ENCODE measurements at regions not wholly inside any gene's neighbourhood (a gene's known extent, or its start where the extent isn't known, plus 50 kb on each side); places are given as distances from the start of the nearest gene placed in this dataset.

DNA sequence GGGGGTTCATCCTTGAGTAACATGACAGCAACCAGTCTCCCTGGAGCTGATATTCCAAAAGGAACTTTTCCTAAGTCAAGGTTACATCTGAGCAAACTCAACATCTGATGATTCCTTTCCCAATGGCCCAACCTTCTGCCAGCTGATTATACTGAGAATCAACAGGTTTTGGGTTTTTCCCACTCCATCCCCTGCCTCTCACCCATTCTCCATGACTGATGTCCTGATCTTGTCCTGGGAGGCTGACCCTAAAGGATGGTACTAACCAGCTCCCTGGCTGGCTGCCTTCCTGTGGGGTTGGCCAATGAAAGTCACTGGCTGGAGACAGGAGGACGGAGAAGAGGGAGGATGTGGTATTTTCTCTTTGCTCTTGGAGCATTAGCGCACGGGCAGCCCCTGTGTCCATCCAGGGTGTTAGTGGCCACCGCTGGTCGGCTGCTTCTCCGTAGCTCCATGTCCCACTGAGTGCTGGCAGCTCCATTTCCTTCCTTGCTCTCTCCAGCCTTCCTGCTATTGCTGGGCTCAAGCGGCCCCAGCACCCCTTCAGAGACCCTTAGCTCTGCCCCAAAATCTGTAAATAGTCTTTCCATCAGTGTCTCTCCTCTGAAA, 306.2 kb upstream of the PITRM1 start:
- no peaks in the 10 kb centered on the region for H3K27me3 ChIP-seq (ENCODE audit: insufficient read depth, low read length)
- no peak overlapping the region for H3K4me3 ChIP-seq (ENCODE audit: low read length)
- H3K27ac ChIP-seq (ENCODE audit: low read depth, low read length): no peak overlapping the region
- H3K4me1 ChIP-seq (ENCODE audit: insufficient read depth, low read length): peaks cover 8% of the 10 kb centered on the region; the same call in 1 of the 2 replicates
- H3K36me3 ChIP-seq (ENCODE audit: insufficient read depth, low read length): no peaks in the 10 kb centered on the region
- 93% methylated on average over 7 of the region's 7 CpGs for WGBS
- no peaks in the 10 kb centered on the region for H3K9me3 ChIP-seq (ENCODE audit: insufficient read depth, low read depth, low read length)
- H3K9ac ChIP-seq (ENCODE audit: low read depth, low read length): no peak overlapping the region

DNA sequence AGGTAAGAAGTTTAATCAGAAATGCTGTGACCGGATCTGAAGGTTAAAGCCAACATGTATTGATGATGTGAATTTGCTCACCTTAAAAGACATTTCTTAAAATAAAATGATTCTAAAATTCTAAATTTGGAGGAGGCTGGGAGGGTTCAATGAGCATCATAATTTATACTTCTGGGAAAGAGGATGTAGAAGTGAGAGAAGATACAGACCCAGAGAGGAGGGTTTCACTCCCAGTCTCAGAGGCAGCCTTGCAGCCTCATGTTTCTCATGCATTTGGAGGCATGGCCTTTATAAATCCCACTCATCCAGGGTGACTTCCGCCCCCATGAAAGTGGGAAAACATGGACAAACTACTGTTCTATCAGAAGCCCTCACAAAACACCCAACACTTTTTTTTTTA, 305.6 kb upstream of the PITRM1 start:
- Histone ChIP-seq H3K4me3 (ENCODE audit: low read length) (no peak overlapping the region), H3K36me3 (ENCODE audit: insufficient read depth, low read length) (no peaks in the 10 kb centered on the region), H3K9me3 (ENCODE audit: insufficient read depth, low read depth, low read length) (no peaks in the 10 kb centered on the region), H3K27me3 (ENCODE audit: insufficient read depth, low read length) (no peaks in the 10 kb centered on the region), H3K27ac (ENCODE audit: low read depth, low read length) (no peak overlapping the region), H3K9ac (ENCODE audit: low read depth, low read length) (no peak overlapping the region), H3K4me1 (ENCODE audit: insufficient read depth, low read length) (peaks cover 8% of the 10 kb centered on the region; the same call in 1 of the 2 replicates)
- 92% methylated on average over 2 of the region's 2 CpGs for WGBS

DNA sequence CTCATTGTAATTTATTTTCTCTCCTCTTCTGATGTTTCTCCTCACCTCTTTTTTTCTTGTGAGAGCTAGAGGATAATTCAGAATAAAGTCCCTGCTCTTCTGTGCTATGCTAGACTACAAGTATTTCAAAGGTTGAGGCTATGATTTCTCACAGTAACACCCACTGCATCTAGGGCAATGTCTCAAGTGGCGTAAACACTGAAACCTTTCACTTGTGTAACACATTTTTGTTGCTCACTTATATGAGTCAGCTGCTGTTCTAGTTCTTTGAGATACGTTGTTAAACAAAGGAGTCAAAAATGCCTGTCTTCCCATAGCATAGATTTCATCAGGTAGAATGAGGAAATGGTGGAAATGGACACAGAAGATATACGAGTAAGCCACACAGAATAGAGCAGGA, 305.1 kb upstream of the PITRM1 start:
- 52% methylated on average over 2 of the region's 3 CpGs for WGBS
- Histone ChIP-seq H3K9me3 (ENCODE audit: insufficient read depth, low read depth, low read length) (no peaks in the 10 kb centered on the region), H3K27me3 (ENCODE audit: insufficient read depth, low read length) (no peaks in the 10 kb centered on the region), H3K27ac (ENCODE audit: low read depth, low read length) (no peak overlapping the region), H3K9ac (ENCODE audit: low read depth, low read length) (no peak overlapping the region), H3K36me3 (ENCODE audit: insufficient read depth, low read length) (no peaks in the 10 kb centered on the region), H3K4me3 (ENCODE audit: low read length) (no peak overlapping the region), H3K4me1 (ENCODE audit: insufficient read depth, low read length) (peaks cover 8% of the 10 kb centered on the region)

DNA sequence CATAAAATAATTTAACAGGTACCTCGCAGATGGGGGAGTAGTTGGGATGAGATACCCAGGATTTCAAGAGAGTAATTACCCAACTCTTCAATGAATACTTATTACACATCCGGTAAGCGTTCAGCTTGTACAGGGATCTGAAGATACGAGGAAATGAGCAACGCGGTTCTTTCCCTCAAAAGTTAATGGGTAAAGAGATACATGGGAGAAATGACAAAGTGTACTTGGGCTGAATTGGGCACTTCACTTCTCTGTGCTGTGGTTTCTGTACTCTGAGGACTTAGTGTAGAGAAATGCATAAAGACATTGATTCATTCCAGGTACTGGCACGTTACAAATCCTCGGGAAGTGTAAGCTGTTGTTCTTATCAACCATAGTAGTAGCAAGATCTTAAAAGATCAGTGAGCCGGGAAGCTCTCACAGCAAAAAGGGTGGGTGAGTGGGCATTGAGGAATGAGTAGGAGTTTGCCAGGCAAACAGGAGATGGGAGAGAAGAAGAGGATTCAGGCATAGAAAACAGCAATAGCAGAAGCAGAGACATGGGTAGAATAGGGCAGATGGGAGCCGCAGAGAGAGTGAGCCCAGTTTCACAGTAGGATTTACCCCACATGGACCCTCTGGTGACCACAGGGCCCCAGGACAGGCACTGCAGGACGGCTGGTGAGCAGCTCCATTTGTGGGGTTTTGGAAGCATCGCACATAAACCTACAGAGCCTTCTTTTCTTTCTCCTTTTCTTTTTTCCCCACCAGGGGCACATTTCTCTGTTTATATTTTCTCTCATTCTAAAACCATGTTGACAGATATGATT, 304.3 kb upstream of the PITRM1 start:
- H3K9me3 ChIP-seq (ENCODE audit: insufficient read depth, low read depth, low read length): no peaks in the 10 kb centered on the region
- peaks cover 8% of the 10 kb centered on the region for H3K4me1 ChIP-seq (ENCODE audit: insufficient read depth, low read length)
- no peak overlapping the region for H3K4me3 ChIP-seq (ENCODE audit: low read length)
- 95% methylated on average over 11 of the region's 12 CpGs for WGBS
- no peaks in the 10 kb centered on the region for H3K36me3 ChIP-seq (ENCODE audit: insufficient read depth, low read length)
- no peak overlapping the region for H3K9ac ChIP-seq (ENCODE audit: low read depth, low read length)
- no peaks in the 10 kb centered on the region for H3K27me3 ChIP-seq (ENCODE audit: insufficient read depth, low read length)
- H3K27ac ChIP-seq (ENCODE audit: low read depth, low read length): no peak overlapping the region

DNA sequence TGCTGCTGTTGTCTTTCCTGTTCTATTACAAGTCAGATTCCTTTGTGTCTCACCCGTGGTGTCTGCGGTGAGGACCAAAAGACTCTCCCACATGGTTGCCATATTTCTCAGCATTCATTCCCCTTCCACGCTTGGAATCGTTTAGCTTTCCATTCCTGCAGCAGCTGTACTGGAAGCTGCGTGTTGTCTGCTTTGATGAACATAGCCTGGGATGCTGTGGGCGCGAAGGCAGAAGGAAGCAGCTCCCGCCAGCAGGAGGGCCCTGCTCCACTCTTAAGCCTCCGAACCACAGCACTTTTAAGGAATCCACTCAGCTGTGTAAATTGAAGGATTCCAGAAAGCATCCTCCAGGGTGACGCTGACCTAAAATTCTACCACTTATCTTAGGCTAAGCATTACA, 303.6 kb upstream of the PITRM1 start:
- WGBS: 95% methylated on average over 10 of the region's 10 CpGs
- no peaks in the 10 kb centered on the region for H3K9me3 ChIP-seq (ENCODE audit: insufficient read depth, low read depth, low read length)
- no peaks in the 10 kb centered on the region for H3K36me3 ChIP-seq (ENCODE audit: insufficient read depth, low read length)
- H3K4me1 ChIP-seq (ENCODE audit: insufficient read depth, low read length): peaks cover 12% of the 10 kb centered on the region
- no peak overlapping the region for H3K27ac ChIP-seq (ENCODE audit: low read depth, low read length)
- no peaks in the 10 kb centered on the region for H3K27me3 ChIP-seq (ENCODE audit: insufficient read depth, low read length)
- H3K9ac ChIP-seq (ENCODE audit: low read depth, low read length): no peak overlapping the region
- H3K4me3 ChIP-seq (ENCODE audit: low read length): no peak overlapping the region

DNA sequence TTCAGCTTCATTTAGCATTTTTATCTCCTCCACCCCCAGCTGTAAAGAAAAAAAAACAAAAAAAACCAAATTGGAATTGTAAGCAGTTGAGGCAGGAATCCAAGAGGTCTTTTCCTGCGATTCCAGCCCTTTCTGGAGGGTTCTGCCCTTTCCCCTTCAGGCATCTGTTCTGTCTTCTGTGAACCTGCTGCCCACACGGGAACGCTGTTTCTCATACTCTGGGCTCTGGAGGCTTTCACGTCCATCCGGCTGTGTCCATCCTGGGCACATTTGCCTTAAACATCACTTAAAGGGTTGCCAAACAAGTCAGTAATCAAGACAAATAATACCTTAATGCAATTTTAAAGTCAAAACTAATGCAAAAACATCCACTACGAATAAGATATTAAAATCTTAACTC, 302.8 kb upstream of the PITRM1 start:
- WGBS: 95% methylated on average over 6 of the region's 6 CpGs
- Histone ChIP-seq H3K27me3 (ENCODE audit: insufficient read depth, low read length) (no peaks in the 10 kb centered on the region), H3K27ac (ENCODE audit: low read depth, low read length) (no peak overlapping the region), H3K4me1 (ENCODE audit: insufficient read depth, low read length) (peaks cover 12% of the 10 kb centered on the region), H3K36me3 (ENCODE audit: insufficient read depth, low read length) (no peaks in the 10 kb centered on the region), H3K9me3 (ENCODE audit: insufficient read depth, low read depth, low read length) (no peaks in the 10 kb centered on the region), H3K4me3 (ENCODE audit: low read length) (no peak overlapping the region), H3K9ac (ENCODE audit: low read depth, low read length) (no peak overlapping the region)

DNA sequence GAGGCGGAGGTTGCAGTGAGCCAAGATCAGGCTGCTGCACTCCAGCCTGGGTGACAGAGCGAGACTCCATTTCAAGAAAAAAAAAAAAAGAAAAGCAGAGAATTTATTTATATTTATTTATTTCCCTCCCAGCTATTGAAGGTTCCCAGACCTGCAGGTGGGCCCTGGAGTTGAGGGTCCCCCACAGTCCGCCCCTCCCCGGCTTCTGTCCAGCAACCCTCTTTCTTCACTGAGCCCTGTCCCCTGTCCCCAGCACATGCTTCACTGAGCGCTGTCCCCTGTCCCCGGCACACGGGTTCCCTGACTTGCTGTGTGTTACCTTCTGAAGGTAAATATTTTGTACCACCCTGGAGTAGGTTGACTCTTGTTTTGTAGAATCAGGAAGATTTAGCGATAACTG, 301.7 kb upstream of the PITRM1 start:
- H3K27me3 ChIP-seq (ENCODE audit: insufficient read depth, low read length): no peaks in the 10 kb centered on the region
- no peaks in the 10 kb centered on the region for H3K9me3 ChIP-seq (ENCODE audit: insufficient read depth, low read depth, low read length)
- no peak overlapping the region for H3K9ac ChIP-seq (ENCODE audit: low read depth, low read length)
- H3K36me3 ChIP-seq (ENCODE audit: insufficient read depth, low read length): no peaks in the 10 kb centered on the region
- peaks cover 15% of the 10 kb centered on the region for H3K4me1 ChIP-seq (ENCODE audit: insufficient read depth, low read length)
- WGBS: 97% methylated on average over 6 of the region's 8 CpGs
- no peak overlapping the region for H3K27ac ChIP-seq (ENCODE audit: low read depth, low read length)
- no peak overlapping the region for H3K4me3 ChIP-seq (ENCODE audit: low read length)

DNA sequence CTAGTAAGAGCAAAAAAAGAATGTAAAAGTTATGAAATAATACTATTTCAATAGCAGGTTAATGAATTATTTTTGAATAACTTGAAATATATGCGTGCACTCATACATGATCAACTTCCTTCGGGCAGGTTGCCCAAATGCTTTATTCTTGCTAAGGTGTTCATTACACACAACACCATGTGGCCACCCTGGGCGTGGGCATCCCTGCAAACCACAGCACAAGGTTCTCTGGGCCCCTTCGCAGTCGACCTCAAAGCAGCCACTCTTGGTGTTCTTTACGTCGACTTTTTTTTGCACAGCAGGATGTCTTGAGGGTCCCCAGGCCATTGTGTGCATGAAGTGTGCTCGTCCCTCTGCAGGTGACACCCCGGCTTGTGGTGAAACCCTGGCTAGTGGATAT, 300.7 kb upstream of the PITRM1 start:
- H3K36me3 ChIP-seq (ENCODE audit: insufficient read depth, low read length): no peaks in the 10 kb centered on the region
- H3K9ac ChIP-seq (ENCODE audit: low read depth, low read length): no peak overlapping the region
- no peak overlapping the region for H3K4me3 ChIP-seq (ENCODE audit: low read length)
- H3K4me1 ChIP-seq (ENCODE audit: insufficient read depth, low read length): peaks cover 19% of the 10 kb centered on the region
- no peak overlapping the region for H3K27ac ChIP-seq (ENCODE audit: low read depth, low read length)
- WGBS: 93% methylated on average over 9 of the region's 9 CpGs
- no peaks in the 10 kb centered on the region for H3K27me3 ChIP-seq (ENCODE audit: insufficient read depth, low read length)
- H3K9me3 ChIP-seq (ENCODE audit: insufficient read depth, low read depth, low read length): no peaks in the 10 kb centered on the region

DNA sequence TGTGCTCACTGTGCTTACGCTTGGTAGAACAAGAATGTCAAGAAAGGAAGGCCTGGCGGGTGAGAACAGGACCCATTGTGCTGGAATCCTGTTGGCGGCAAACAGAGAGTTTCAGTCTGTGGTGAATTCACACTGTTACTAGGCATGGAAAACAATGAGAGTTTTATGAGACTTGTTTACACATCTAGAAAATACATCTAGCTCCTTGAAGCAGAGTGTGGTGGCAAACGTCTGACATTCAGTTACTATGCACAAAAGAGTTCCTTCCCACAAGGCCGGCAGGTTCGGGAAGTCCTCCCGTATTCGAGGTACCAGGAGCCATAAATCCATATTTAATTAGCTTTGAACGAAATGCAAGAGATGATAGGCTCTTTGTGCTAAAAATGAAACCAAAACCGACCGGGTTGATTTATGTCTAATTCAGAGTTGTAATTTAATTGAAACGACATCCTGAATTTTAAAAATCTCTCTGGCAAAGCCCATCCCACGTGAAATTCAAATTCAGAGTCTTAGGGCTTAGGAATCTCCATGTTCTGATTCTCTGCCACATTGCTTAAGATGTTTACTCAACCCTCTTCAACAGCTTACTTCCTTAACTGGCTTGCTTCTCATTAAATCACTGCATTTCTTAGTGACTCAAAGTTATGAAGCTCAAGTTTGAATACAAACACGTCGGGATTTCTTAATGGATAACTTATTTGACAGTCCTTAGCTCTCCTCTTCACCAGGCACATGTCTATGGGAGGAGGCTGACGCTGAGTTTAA, 299.9 kb upstream of the PITRM1 start:
- H3K27me3 ChIP-seq (ENCODE audit: insufficient read depth, low read length): no peaks in the 10 kb centered on the region
- H3K36me3 ChIP-seq (ENCODE audit: insufficient read depth, low read length): no peaks in the 10 kb centered on the region
- no peak overlapping the region for H3K9ac ChIP-seq (ENCODE audit: low read depth, low read length)
- H3K27ac ChIP-seq (ENCODE audit: low read depth, low read length): no peak overlapping the region
- 94% methylated on average over 16 of the region's 16 CpGs for WGBS
- no peaks in the 10 kb centered on the region for H3K9me3 ChIP-seq (ENCODE audit: insufficient read depth, low read depth, low read length)
- H3K4me3 ChIP-seq (ENCODE audit: low read length): no peak overlapping the region
- H3K4me1 ChIP-seq (ENCODE audit: insufficient read depth, low read length): peaks cover 25% of the 10 kb centered on the region

DNA sequence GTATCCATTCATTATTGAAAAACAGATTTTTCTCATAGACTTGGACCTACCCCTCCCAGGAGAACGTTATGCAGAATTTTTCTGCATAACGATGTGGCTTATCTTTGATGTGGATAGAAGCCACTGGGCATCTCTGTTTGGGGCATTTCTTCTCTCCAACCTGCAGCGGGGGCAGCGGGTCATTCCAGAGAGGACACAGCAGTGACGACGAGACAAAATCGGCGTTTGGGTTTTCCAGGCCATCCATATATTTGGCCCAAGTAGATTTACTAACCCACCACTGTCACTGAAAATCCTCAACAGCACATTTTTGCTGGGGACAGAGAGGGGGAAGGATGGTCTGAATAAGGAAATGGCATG, 299.3 kb upstream of the PITRM1 start:
- peak overlapping the region; percentile 43; the same call in 1 of the 2 replicates for H3K27ac ChIP-seq (ENCODE audit: low read depth, low read length)
- no peak overlapping the region for H3K9ac ChIP-seq (ENCODE audit: low read depth, low read length)
- H3K36me3 ChIP-seq (ENCODE audit: insufficient read depth, low read length): no peaks in the 10 kb centered on the region
- no peaks in the 10 kb centered on the region for H3K27me3 ChIP-seq (ENCODE audit: insufficient read depth, low read length)
- H3K4me3 ChIP-seq (ENCODE audit: low read length): no peak overlapping the region
- H3K4me1 ChIP-seq (ENCODE audit: insufficient read depth, low read length): peaks cover 29% of the 10 kb centered on the region
- 95% methylated on average over 8 of the region's 8 CpGs for WGBS
- H3K9me3 ChIP-seq (ENCODE audit: insufficient read depth, low read depth, low read length): no peaks in the 10 kb centered on the region

DNA sequence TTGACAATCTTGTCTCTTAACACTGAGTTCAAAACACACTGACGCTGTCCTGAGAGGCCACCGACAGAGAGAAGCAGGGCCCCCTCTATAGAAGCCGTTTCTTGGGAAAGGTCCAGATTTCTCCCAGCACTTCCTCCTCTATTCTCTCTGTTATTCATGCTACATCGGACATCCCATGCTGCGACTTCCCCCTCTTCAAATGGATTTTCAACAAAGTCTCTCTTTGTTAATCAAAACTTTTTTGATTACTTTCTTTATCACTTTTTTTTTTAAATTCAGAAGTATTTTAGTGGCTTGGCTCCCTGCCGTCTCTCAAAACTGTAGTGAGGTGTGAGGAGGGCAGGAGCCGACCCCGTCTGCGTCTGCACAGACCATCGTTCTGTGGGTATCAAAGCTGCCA, 298.9 kb upstream of the PITRM1 start:
- 0 out of 2 replicates have a peak overlapping the region, but pooled peaks have one; percentile 43 for H3K27ac ChIP-seq (ENCODE audit: low read depth, low read length)
- H3K27me3 ChIP-seq (ENCODE audit: insufficient read depth, low read length): no peaks in the 10 kb centered on the region
- no peaks in the 10 kb centered on the region for H3K36me3 ChIP-seq (ENCODE audit: insufficient read depth, low read length)
- no peak overlapping the region for H3K9ac ChIP-seq (ENCODE audit: low read depth, low read length)
- H3K9me3 ChIP-seq (ENCODE audit: insufficient read depth, low read depth, low read length): no peaks in the 10 kb centered on the region
- peaks cover 31% of the 10 kb centered on the region for H3K4me1 ChIP-seq (ENCODE audit: insufficient read depth, low read length)
- WGBS: 94% methylated on average over 10 of the region's 10 CpGs
- no peak overlapping the region for H3K4me3 ChIP-seq (ENCODE audit: low read length)
